Lower leg skin (tissue), 3 donors: ENCODE measurements at regions not wholly inside any gene's neighbourhood (a gene's known extent, or its start where the extent isn't known, plus 50 kb on each side); places are given as distances from the start of the nearest gene placed in this dataset.

Experiments
- CTCF ChIP-seq, 3 donors: fragments of 450-650 bp; IDR thresholded peaks; one replicate each; pipeline ENCODE4 v1.5.1; 2016; ENCODE audit warnings: antibody characterized with exemption in 3 of 3, mild to moderate bottlenecking in 3 of 3, moderate library complexity in 2 of 3
- POLR2A ChIP-seq, 2 donors: fragments of 450-650 bp; IDR thresholded peaks; one replicate each; pipeline ENCODE4 v1.6.1; 2016 to 2017; ENCODE audit warnings: antibody characterized with exemption in 2 of 2, mild to moderate bottlenecking in 1 of 2, moderate library complexity in 1 of 2

GRCh38 chr11:81246941-81247340, 1486.7 kb downstream of the FAM181B start:
- TF ChIP-seq CTCF (IDR thresholded peaks at IDR 0.05) = no peak
- TF ChIP-seq POLR2A (IDR thresholded peaks at IDR 0.05) = no peak
